ENCODE measurements at regions not wholly inside any gene's neighbourhood (a gene's known extent, or its start where the extent isn't known, plus 50 kb on each side); places are given as distances from the start of the nearest gene placed in this dataset.

- no peak for TF ChIP-seq NFIC (IDR thresholded peaks at IDR 0.05; ENCODE audit: low read depth, low read length)
- TF ChIP-seq SIN3A (IDR thresholded peaks at IDR 0.05; ENCODE audit: low read depth, low read length) = no peak
- no peak for TF ChIP-seq HDAC6 (IDR thresholded peaks at IDR 0.05; ENCODE audit: unreplicated experiment)
- no peak for TF ChIP-seq CTCF (IDR thresholded peaks at IDR 0.05 in 2 of 3, conservative IDR thresholded peaks at IDR 0.05 in 1 of 3; ENCODE audit: control insufficient read depth in 2 of 3, extremely low read depth in 1 of 3, insufficient read depth in 1 of 3, low read depth in 3 of 3, low read length in 3 of 3)
- no peak for TF ChIP-seq EZH2 (IDR thresholded peaks at IDR 0.05; ENCODE audit: borderline replicate concordance, control insufficient read depth, low read depth, low read length)
- no peak for TF ChIP-seq POLR2AphosphoS5 (IDR thresholded peaks at IDR 0.05; ENCODE audit: low read length)
- TF ChIP-seq KDM1A (IDR thresholded peaks at IDR 0.05; ENCODE audit: borderline replicate concordance) = no peak
- TF ChIP-seq CREB1 (IDR thresholded peaks at IDR 0.05; ENCODE audit: low read depth) = no peak
- TF ChIP-seq JUNB (IDR thresholded peaks at IDR 0.05) = no peak
- TF ChIP-seq NFYB (IDR thresholded peaks at IDR 0.05; ENCODE audit: insufficient read depth, low read depth, low read length) = no peak
- no peak for TF ChIP-seq SIX5 (IDR thresholded peaks at IDR 0.05; ENCODE audit: low read depth, low read length, severe bottlenecking)
- TF ChIP-seq FOXK2 (IDR thresholded peaks at IDR 0.05) = no peak
- no peak for TF ChIP-seq USF2 (IDR thresholded peaks at IDR 0.05; ENCODE audit: borderline replicate concordance, low read depth, low read length)
- TF ChIP-seq MLLT1 (IDR thresholded peaks at IDR 0.05) = no peak
These were observed 77.4 kb downstream of the HLX start for GRCh38 chr1:220956501-220957232.
